Inferior parietal cortex (tissue), 1 donor: ENCODE measurements at regions not wholly inside any gene's neighbourhood (a gene's known extent, or its start where the extent isn't known, plus 50 kb on each side); places are given as distances from the start of the nearest gene placed in this dataset.
"Not testable (repeated sequence)": the region's sequence is repeated elsewhere in the genome, so short reads cannot be mapped to it uniquely, and the experiment has no call there.

Source experiments
- DNase-seq: peaks from one replicate; pipeline ENCODE4 v3.0.0-alpha.2; 2016; ENCODE audit errors: extremely low spot score

- not testable (repeated sequence) for DNase-seq
Observed at GRCh38 chr2:152273732-152274260, 61.2 kb upstream of the FMNL2 start.

DNA sequence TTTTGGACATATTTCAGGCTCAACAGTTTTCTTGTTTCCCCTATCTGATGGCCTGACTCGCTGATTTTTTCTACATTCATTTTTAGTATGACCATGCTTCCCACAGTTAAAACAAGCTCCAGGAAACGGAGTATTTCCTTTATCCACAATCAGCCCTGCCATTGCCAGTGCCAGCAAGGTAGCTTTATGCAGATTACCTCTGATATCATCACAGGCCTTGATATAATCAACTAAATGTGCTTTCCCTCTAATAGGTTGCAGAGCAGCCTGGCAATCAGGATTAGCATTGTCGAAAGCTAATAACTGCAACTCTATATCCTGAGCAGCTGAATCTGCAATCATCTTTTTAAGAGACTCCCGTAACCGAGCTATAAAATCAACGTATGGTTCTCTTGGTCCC is 57.1 kb upstream of the FMNL2 start:
- DNase-seq: not testable (repeated sequence)

DNA sequence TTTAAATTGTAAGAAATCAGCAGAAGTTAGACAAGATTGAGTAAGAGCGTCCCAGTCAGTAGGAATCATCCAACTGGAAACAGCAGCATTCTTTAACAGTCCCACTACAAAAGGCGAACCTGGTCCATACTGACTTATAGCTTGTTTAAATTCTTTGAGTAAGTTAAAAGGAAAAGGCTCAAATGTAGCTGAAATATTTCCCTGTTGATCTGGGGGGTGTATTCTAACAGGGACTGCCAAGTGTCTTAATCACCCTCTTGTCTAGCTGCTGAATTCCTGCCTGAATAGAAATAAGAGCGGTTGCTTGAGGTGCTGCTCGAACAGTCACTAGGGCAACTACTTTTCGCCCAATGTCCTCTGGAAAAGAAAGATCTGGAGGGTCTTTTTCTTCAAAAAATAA is 56.4 kb upstream of the FMNL2 start:
- no peak for DNase-seq

GRCh38 chr2:152279367-152279766 is 55.6 kb upstream of the FMNL2 start:
- DNase-seq: not testable (repeated sequence)

DNA sequence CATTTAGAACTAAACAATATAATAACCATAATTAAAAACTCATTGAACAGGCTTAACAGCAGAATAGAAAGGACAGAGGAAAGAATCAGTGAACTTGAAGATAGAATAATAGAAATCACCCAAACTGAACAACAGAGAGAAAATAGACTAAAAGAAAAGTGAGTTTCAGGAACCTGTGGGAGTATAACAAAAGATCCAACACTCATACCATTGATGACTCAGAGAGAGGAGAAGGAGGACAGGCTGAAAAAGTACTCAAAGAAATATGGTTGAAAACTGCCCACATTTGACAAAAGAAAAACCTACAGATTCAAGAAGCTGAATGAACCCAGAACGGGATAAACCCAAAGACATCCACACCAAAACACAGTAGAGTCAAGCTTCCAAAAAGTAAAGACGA is 54.2 kb upstream of the FMNL2 start:
- no peak for DNase-seq

DNA sequence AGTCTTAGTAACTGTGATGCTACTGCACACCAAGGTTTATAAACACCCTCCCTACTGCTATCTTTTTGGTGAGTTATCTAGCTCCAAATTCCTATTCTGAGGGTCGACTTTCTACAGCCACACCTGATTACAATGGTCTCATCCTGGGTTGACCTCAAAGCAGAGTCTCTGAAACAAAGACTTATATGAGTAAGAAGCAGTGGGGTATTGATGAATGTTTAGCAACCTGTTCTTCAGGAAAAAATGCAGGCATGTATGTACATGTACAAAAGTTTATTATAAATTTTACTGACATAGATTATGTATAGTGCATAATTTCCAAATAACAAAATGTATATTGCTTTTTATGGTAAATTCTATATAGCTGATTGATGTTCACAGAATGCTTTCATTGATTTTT is 51.6 kb upstream of the FMNL2 start:
- DNase-seq: no peak

DNA sequence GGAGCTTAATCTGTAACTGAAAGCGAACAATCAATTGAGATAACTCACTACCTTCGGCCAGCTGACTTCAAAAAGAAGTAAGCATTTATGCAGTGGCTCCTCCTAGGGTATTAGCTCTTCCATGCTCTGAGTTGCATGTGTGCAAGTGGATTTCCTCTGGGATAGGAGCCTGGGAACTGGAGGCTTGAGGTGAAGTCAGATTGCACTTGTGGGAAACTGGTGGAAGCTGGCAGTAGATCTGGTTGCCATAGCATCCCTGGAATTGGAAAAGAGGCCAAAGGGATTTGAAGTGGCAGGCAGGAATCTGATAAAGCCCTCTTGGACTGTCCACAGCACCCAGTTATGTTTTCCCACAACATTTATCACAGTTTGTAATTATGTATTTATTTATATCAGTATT is 50.6 kb upstream of the FMNL2 start:
- no peak for DNase-seq
